ENCODE measurements at regions not wholly inside any gene's neighbourhood (a gene's known extent, or its start where the extent isn't known, plus 50 kb on each side); places are given as distances from the start of the nearest gene placed in this dataset.

DNA sequence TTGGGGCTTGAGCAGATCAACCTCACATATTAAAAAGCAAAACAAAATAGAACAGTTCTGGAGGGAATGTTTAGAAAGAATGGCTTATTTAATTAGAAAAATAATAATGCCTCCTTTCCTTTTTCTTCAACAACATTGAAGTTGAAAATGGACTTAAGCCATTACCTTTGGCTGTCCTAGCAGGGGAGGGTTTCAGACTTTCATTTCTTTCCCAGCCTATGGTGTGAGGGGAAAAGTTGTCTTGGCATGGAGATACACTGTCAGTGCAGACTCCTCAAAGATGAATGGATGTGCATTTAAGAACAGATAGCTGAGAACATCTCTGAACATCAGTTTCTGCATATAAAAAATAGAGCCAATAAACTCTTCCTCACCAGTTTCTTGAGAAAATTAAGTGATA, 169.5 kb downstream of the PAX1 start:
- Histone ChIP-seq H3K4me2 (ENCODE audit: control insufficient read depth, extremely low read depth, insufficient read depth, low read depth, low read length) (no peak overlapping the region), H3K9me1 (ENCODE audit: control insufficient read depth, extremely low read depth, insufficient read depth, low read length) (no peaks in the 10 kb centered on the region), H2AFZ (ENCODE audit: control insufficient read depth, low read length) (no peak overlapping the region), H3K79me2 (ENCODE audit: control insufficient read depth, insufficient read depth, low read length) (no peaks in the 10 kb centered on the region), H3K36me3 (ENCODE audit: control insufficient read depth in 2 of 2, extremely low read depth in 1 of 2, insufficient read depth in 2 of 2, low read length in 2 of 2) (no peaks in the 10 kb centered on the region), H3K4me3 (ENCODE audit: control insufficient read depth in 2 of 3, extremely low read depth in 1 of 3, insufficient read depth in 2 of 3, low read depth in 1 of 3, low read length in 3 of 3) (no peak overlapping the region), H3K9ac (ENCODE audit: control insufficient read depth, extremely low read depth, insufficient read depth, low read length) (no peak overlapping the region), H3K27ac (ENCODE audit: control insufficient read depth, insufficient read depth, low read length) (no peak overlapping the region), H3K27me3 (ENCODE audit: control insufficient read depth, extremely low read depth, insufficient read depth, low read length) (no peaks in the 10 kb centered on the region), H3K4me1 (ENCODE audit: control insufficient read depth, extremely low read depth, insufficient read depth, low read length) (no peaks in the 10 kb centered on the region), H4K20me1 (ENCODE audit: control insufficient read depth, extremely low read depth, insufficient read depth, low read length) (no peaks in the 10 kb centered on the region), H3K9me3 (ENCODE audit: control insufficient read depth, low read depth, low read length) (no peaks in the 10 kb centered on the region)
- dilution Hi-C loops (cut with MboI; ENCODE audit: extremely low pct_ligation_motif_present, low sequenced_read_pairs): no loop called here
- DNase-seq (ENCODE audit: low read depth, low spot score) (no peak), FAIRE-seq (no peak)
- no peak for TF ChIP-seq EZH2 (IDR thresholded peaks at IDR 0.05; ENCODE audit: low read length)
- TF ChIP-seq, protein P1, sequence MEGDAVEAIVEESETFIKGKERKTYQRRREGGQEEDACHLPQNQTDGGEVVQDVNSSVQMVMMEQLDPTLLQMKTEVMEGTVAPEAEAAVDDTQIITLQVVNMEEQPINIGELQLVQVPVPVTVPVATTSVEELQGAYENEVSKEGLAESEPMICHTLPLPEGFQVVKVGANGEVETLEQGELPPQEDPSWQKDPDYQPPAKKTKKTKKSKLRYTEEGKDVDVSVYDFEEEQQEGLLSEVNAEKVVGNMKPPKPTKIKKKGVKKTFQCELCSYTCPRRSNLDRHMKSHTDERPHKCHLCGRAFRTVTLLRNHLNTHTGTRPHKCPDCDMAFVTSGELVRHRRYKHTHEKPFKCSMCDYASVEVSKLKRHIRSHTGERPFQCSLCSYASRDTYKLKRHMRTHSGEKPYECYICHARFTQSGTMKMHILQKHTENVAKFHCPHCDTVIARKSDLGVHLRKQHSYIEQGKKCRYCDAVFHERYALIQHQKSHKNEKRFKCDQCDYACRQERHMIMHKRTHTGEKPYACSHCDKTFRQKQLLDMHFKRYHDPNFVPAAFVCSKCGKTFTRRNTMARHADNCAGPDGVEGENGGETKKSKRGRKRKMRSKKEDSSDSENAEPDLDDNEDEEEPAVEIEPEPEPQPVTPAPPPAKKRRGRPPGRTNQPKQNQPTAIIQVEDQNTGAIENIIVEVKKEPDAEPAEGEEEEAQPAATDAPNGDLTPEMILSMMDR (optimal IDR thresholded peaks at IDR 0.05 in 1 of 3, IDR thresholded peaks at IDR 0.05 in 1 of 3, conservative IDR thresholded peaks at IDR 0.05 in 1 of 3; ENCODE audit: extremely low read depth in 1 of 3, insufficient read depth in 2 of 3, low read length in 3 of 3): no peak

DNA sequence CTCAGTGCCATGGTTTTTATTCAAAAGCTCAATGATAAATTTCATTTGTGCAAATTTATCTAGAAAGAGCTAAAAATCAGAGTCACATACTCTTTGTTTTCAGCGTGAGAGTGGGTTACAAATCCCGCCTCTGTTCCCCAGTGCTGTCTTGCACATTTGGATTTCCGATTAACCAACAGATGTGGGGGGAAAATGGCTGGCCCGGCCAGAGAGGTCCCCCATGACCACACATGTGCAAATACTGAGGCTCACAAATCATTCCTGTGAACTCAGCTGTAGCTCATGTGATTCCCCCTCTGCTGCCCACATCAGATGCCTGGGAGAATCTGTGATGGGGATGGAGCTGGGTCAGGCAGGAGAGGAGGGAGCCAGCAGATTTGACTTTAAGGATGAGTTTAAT, 168.7 kb downstream of the PAX1 start:
- Histone ChIP-seq H4K20me1 (ENCODE audit: control insufficient read depth, extremely low read depth, insufficient read depth, low read length) (no peaks in the 10 kb centered on the region), H2AFZ (ENCODE audit: control insufficient read depth, low read length) (no peak overlapping the region), H3K36me3 (ENCODE audit: control insufficient read depth in 2 of 2, extremely low read depth in 1 of 2, insufficient read depth in 2 of 2, low read length in 2 of 2) (no peaks in the 10 kb centered on the region), H3K9me3 (ENCODE audit: control insufficient read depth, low read depth, low read length) (no peaks in the 10 kb centered on the region), H3K4me1 (ENCODE audit: control insufficient read depth, extremely low read depth, insufficient read depth, low read length) (no peaks in the 10 kb centered on the region), H3K27ac (ENCODE audit: control insufficient read depth, insufficient read depth, low read length) (no peak overlapping the region), H3K9me1 (ENCODE audit: control insufficient read depth, extremely low read depth, insufficient read depth, low read length) (no peaks in the 10 kb centered on the region), H3K4me3 (ENCODE audit: control insufficient read depth in 2 of 3, extremely low read depth in 1 of 3, insufficient read depth in 2 of 3, low read depth in 1 of 3, low read length in 3 of 3) (no peak overlapping the region), H3K79me2 (ENCODE audit: control insufficient read depth, insufficient read depth, low read length) (no peaks in the 10 kb centered on the region), H3K27me3 (ENCODE audit: control insufficient read depth, extremely low read depth, insufficient read depth, low read length) (no peaks in the 10 kb centered on the region), H3K9ac (ENCODE audit: control insufficient read depth, extremely low read depth, insufficient read depth, low read length) (no peak overlapping the region), H3K4me2 (ENCODE audit: control insufficient read depth, extremely low read depth, insufficient read depth, low read depth, low read length) (no peak overlapping the region)
- no peak for FAIRE-seq
- dilution Hi-C loops (cut with MboI; ENCODE audit: extremely low pct_ligation_motif_present, low sequenced_read_pairs): no loop called here
- DNase-seq (ENCODE audit: low read depth, low spot score): no peak
- no peak for TF ChIP-seq EZH2 (IDR thresholded peaks at IDR 0.05; ENCODE audit: low read length)
- TF ChIP-seq, protein P1 (optimal IDR thresholded peaks at IDR 0.05 in 1 of 3, IDR thresholded peaks at IDR 0.05 in 1 of 3, conservative IDR thresholded peaks at IDR 0.05 in 1 of 3; ENCODE audit: extremely low read depth in 1 of 3, insufficient read depth in 2 of 3, low read length in 3 of 3): no peak
